HepG2 (cell line): ENCODE measurements at regions not wholly inside any gene's neighbourhood (a gene's known extent, or its start where the extent isn't known, plus 50 kb on each side); places are given as distances from the start of the nearest gene placed in this dataset.

Experiments used
- DMAP1 ChIP-seq: IDR thresholded peaks from 2 replicates; pipeline ENCODE4 v1.6.1; 2016
- FOXM1 ChIP-seq: sonication (generic); formaldehyde crosslinking; IDR thresholded peaks from 2 replicates; pipeline ENCODE4 v1.5.0; 2020; ENCODE audit warnings: missing genetic modification reagents
- FOXO1 ChIP-seq: sonication (generic); formaldehyde crosslinking; IDR thresholded peaks from 2 replicates; pipeline ENCODE4 v1.4.0; 2020; ENCODE audit warnings: missing genetic modification reagents
- HES4 ChIP-seq: sonication (generic); formaldehyde crosslinking; IDR thresholded peaks from 2 replicates; pipeline ENCODE4 v1.9.0; 2021; ENCODE audit warnings: mild to moderate bottlenecking, missing genetic modification reagents, borderline replicate concordance
- HIVEP1 ChIP-seq: sonication (generic); formaldehyde crosslinking; IDR thresholded peaks from 2 replicates; pipeline ENCODE4 v1.4.0; 2020; ENCODE audit warnings: mild to moderate bottlenecking, missing genetic modification reagents
- IRF2 ChIP-seq: IDR thresholded peaks from 2 replicates; pipeline ENCODE4 v1.6.1; 2018; ENCODE audit warnings: missing genetic modification reagents, missing compliant biosample characterization
- MYNN ChIP-seq: sonication (generic); formaldehyde crosslinking; IDR thresholded peaks from 2 replicates; pipeline ENCODE4 v1.4.0; 2020; ENCODE audit warnings: mild to moderate bottlenecking, low read depth, missing genetic modification reagents
- NFATC3 ChIP-seq: sonication (generic); formaldehyde crosslinking; IDR thresholded peaks from 2 replicates; pipeline ENCODE4 v1.5.1; 2020; ENCODE audit warnings: mild to moderate bottlenecking, missing genetic modification reagents
- SRSF4 ChIP-seq: fragments of 200-400 bp; formaldehyde crosslinking; IDR thresholded peaks from one replicate; pipeline ENCODE4 v1.6.1; 2018; ENCODE audit warnings: mild to moderate bottlenecking, low read depth, low read length, moderate library complexity; ENCODE audit not compliant: poor library complexity, severe bottlenecking
- STAT5B ChIP-seq: sonication (generic); formaldehyde crosslinking; IDR thresholded peaks from 2 replicates; pipeline ENCODE4 v1.4.0; 2020; ENCODE audit warnings: missing genetic modification reagents
- TERF1 ChIP-seq: sonication (generic); formaldehyde crosslinking; IDR thresholded peaks from 2 replicates; pipeline ENCODE4 v1.8.0; 2022; ENCODE audit warnings: mild to moderate bottlenecking, missing genetic modification reagents, moderate library complexity
- ZFAT ChIP-seq: sonication (generic); formaldehyde crosslinking; conservative IDR thresholded peaks from 2 replicates; pipeline ENCODE4 v1.8.1; 2023; ENCODE audit warnings: missing genetic modification reagents, inconsistent platforms
- ZNF275 ChIP-seq: sonication (generic); formaldehyde crosslinking; IDR thresholded peaks from 2 replicates; pipeline ENCODE4 v1.8.0; 2022; ENCODE audit warnings: missing genetic modification reagents, mild to moderate bottlenecking, inconsistent platforms, borderline replicate concordance
- ZNF337 ChIP-seq: sonication (generic); formaldehyde crosslinking; IDR thresholded peaks from 2 replicates; pipeline ENCODE4 v1.5.1; 2020; ENCODE audit warnings: missing genetic modification reagents, low read depth, mild to moderate bottlenecking, borderline replicate concordance
- ZNF556 ChIP-seq: sonication (generic); formaldehyde crosslinking; IDR thresholded peaks from 2 replicates; pipeline ENCODE4 v1.4.0; 2020; ENCODE audit warnings: mild to moderate bottlenecking, missing genetic modification reagents, borderline replicate concordance
- ZNF652 ChIP-seq: IDR thresholded peaks from 2 replicates; pipeline ENCODE4 v1.6.1; 2016; ENCODE audit warnings: low read depth, borderline replicate concordance
- ZNF687 ChIP-seq: sonication (generic); formaldehyde crosslinking; IDR thresholded peaks from 2 replicates; pipeline ENCODE4 v1.5.1; 2020; ENCODE audit warnings: mild to moderate bottlenecking, missing genetic modification reagents, moderate library complexity
- TF ChIP-seq, protein P1 (sequence below): sonication (generic); formaldehyde crosslinking; IDR thresholded peaks from 2 replicates; pipeline ENCODE4 v1.4.0; 2020; ENCODE audit warnings: missing genetic modification reagents
- TF ChIP-seq, protein P2 (sequence below): sonication (generic); formaldehyde crosslinking; IDR thresholded peaks from 2 replicates; pipeline ENCODE4 v1.9.0; 2021; ENCODE audit warnings: missing genetic modification reagents, borderline replicate concordance

GRCh38 chr18:34976899-34977837 is 64.0 kb upstream of the MAPRE2 start (continued):
- TF ChIP-seq SRSF4 = no peak
- no peak for TF ChIP-seq HES4
- TF ChIP-seq ZNF337 = 0 out of 2 replicates have a peak, but pooled peaks have one; percentile 4
- no peak for TF ChIP-seq NFATC3
- no peak; the same call in 1 of the 2 replicates for TF ChIP-seq FOXO1 (CRISPR knock-in tag)
- peak; percentile 25; the same call in 1 of the 2 replicates for TF ChIP-seq HIVEP1 (CRISPR knock-in tag)
- peak; percentile 46 for TF ChIP-seq DMAP1 (CRISPR knock-in tag)
- TF ChIP-seq IRF2 (CRISPR knock-in tag) = no peak
- peak; percentile 92 for TF ChIP-seq ZNF556 (CRISPR knock-in tag)
- no peak for TF ChIP-seq ZNF652
- TF ChIP-seq MYNN (CRISPR knock-in tag) = no peak
- peak; percentile 88 for TF ChIP-seq ZNF687 (CRISPR knock-in tag)
- TF ChIP-seq ZFAT (CRISPR knock-in tag) = no peak
- TF ChIP-seq, protein P1, sequence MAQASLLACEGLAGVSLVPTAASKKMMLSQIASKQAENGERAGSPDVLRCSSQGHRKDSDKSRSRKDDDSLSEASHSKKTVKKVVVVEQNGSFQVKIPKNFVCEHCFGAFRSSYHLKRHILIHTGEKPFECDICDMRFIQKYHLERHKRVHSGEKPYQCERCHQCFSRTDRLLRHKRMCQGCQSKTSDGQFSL (CRISPR knock-in tag) = no peak
- TF ChIP-seq, protein P2, sequence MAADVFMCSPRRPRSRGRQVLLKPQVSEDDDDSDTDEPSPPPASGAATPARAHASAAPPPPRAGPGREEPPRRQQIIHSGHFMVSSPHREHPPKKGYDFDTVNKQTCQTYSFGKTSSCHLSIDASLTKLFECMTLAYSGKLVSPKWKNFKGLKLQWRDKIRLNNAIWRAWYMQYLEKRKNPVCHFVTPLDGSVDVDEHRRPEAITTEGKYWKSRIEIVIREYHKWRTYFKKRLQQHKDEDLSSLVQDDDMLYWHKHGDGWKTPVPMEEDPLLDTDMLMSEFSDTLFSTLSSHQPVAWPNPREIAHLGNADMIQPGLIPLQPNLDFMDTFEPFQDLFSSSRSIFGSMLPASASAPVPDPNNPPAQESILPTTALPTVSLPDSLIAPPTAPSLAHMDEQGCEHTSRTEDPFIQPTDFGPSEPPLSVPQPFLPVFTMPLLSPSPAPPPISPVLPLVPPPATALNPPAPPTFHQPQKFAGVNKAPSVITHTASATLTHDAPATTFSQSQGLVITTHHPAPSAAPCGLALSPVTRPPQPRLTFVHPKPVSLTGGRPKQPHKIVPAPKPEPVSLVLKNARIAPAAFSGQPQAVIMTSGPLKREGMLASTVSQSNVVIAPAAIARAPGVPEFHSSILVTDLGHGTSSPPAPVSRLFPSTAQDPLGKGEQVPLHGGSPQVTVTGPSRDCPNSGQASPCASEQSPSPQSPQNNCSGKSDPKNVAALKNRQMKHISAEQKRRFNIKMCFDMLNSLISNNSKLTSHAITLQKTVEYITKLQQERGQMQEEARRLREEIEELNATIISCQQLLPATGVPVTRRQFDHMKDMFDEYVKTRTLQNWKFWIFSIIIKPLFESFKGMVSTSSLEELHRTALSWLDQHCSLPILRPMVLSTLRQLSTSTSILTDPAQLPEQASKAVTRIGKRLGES (CRISPR knock-in tag) = no peak
- no peak for TF ChIP-seq FOXM1 (CRISPR knock-in tag)
- TF ChIP-seq STAT5B (CRISPR knock-in tag) = no peak
- TF ChIP-seq TERF1 (CRISPR knock-in tag) = no peak
- TF ChIP-seq ZNF275 (CRISPR knock-in tag) = no peak
